Smooth muscle cell (in vitro differentiated cells): ENCODE measurements at regions not wholly inside any gene's neighbourhood (a gene's known extent, or its start where the extent isn't known, plus 50 kb on each side); places are given as distances from the start of the nearest gene placed in this dataset.

Source experiments
- DNase-seq: peaks from one replicate; lab custom pipeline; 2025; ENCODE audit not compliant: unreplicated experiment; lab: John Stamatoyannopoulos, UW
- H2AFZ ChIP-seq: fragments of 200-600 bp; sonication (generic); 2 replicates; pipeline ENCODE4 v1.6.0; 2016; ENCODE audit warnings: antibody characterized with exemption, low read depth, mild to moderate bottlenecking
- H3F3A ChIP-seq: fragments of 200-600 bp; sonication (generic); 2 replicates; pipeline ENCODE4 v1.6.0; 2017; ENCODE audit warnings: antibody characterized with exemption, low read depth
- H3K27ac ChIP-seq: fragments of 200-600 bp; sonication (generic); 2 replicates; pipeline ENCODE4 v1.5.1; 2016; ENCODE audit warnings: low read depth, mild to moderate bottlenecking
- H3K27me3 ChIP-seq: fragments of 200-600 bp; sonication (generic); 2 replicates; pipeline ENCODE4 v1.6.1; 2016; ENCODE audit warnings: low read depth, mild to moderate bottlenecking
- H3K36me3 ChIP-seq: fragments of 200-600 bp; sonication (generic); 2 replicates; pipeline ENCODE4 v1.5.1; 2016; ENCODE audit warnings: low read depth
- H3K4me1 ChIP-seq: fragments of 200-600 bp; sonication (generic); 2 replicates; pipeline ENCODE4 v1.5.1; 2016; ENCODE audit warnings: low read depth
- H3K4me2 ChIP-seq: fragments of 200-600 bp; sonication (generic); 2 replicates; pipeline ENCODE4 v1.6.0; 2016; ENCODE audit warnings: mild to moderate bottlenecking
- H3K4me3 ChIP-seq: fragments of 200-600 bp; sonication (generic); 2 replicates; pipeline ENCODE4 v1.5.1; 2016; ENCODE audit warnings: mild to moderate bottlenecking
- H3K79me2 ChIP-seq: fragments of 200-600 bp; sonication (generic); 2 replicates; pipeline ENCODE4 v1.6.0; 2016; ENCODE audit warnings: low read depth, mild to moderate bottlenecking
- H3K9ac ChIP-seq: fragments of 200-600 bp; sonication (generic); 2 replicates; pipeline ENCODE4 v1.6.0; 2016; ENCODE audit warnings: low read depth
- H3K9me3 ChIP-seq: fragments of 200-600 bp; sonication (generic); replicated peaks from 2 replicates; pipeline ENCODE4 v1.5.1; 2016; ENCODE audit warnings: low read depth
- H4K20me1 ChIP-seq: fragments of 200-600 bp; sonication (generic); 2 replicates; pipeline ENCODE4 v1.6.0; 2016; ENCODE audit warnings: low read depth
- WGBS: methylation state at CpG from one replicate; pipeline ENCODE4 v1.1.7; 2016; ENCODE audit warnings: low lambda C conversion rate; 5-methylcytosine and 5-hydroxymethylcytosine counted together
- TF ChIP-seq, protein P1 (sequence below): fragments of 200-600 bp; sonication (generic); IDR thresholded peaks from 2 replicates; pipeline ENCODE4 v1.5.1; 2017; ENCODE audit warnings: borderline replicate concordance, mild to moderate bottlenecking, antibody characterized with exemption; ENCODE audit not compliant: insufficient read depth, poor library complexity, severe bottlenecking

DNA sequence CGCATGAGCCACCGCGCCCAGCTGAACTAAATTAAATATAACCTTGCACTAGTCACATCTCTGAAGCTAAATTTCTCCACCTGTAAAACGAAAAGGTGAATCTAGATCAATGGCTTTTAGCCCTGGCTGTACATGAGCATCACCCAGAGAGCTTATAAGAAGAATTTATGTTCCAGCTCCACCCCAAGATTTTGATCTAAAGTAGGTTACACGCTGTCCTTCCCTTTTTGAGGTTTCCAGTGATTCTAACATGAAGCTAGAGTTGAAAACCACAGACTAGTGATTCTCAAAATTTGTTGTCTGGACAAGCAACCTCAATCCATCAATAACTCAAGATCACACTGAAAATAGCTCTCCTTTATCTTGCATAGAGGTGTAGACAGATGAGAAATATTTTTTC, 208.8 kb upstream of the CRIM1 start:
- Histone ChIP-seq H3K4me3 (no peak overlapping the region), H3F3A (no peaks in the 10 kb centered on the region), H3K27me3 (no peaks in the 10 kb centered on the region), H3K9ac (no peak overlapping the region), H3K4me2 (no peak overlapping the region), H2AFZ (no peak overlapping the region), H3K27ac (no peak overlapping the region), H4K20me1 (no peaks in the 10 kb centered on the region), H3K4me1 (no peaks in the 10 kb centered on the region), H3K79me2 (no peaks in the 10 kb centered on the region), H3K9me3 (no peaks in the 10 kb centered on the region), H3K36me3 (no peaks in the 10 kb centered on the region)
- DNase-seq = no peak
- TF ChIP-seq, protein P1, sequence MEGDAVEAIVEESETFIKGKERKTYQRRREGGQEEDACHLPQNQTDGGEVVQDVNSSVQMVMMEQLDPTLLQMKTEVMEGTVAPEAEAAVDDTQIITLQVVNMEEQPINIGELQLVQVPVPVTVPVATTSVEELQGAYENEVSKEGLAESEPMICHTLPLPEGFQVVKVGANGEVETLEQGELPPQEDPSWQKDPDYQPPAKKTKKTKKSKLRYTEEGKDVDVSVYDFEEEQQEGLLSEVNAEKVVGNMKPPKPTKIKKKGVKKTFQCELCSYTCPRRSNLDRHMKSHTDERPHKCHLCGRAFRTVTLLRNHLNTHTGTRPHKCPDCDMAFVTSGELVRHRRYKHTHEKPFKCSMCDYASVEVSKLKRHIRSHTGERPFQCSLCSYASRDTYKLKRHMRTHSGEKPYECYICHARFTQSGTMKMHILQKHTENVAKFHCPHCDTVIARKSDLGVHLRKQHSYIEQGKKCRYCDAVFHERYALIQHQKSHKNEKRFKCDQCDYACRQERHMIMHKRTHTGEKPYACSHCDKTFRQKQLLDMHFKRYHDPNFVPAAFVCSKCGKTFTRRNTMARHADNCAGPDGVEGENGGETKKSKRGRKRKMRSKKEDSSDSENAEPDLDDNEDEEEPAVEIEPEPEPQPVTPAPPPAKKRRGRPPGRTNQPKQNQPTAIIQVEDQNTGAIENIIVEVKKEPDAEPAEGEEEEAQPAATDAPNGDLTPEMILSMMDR = no peak
- WGBS = 92% methylated on average over 5 of the region's 5 CpGs

DNA sequence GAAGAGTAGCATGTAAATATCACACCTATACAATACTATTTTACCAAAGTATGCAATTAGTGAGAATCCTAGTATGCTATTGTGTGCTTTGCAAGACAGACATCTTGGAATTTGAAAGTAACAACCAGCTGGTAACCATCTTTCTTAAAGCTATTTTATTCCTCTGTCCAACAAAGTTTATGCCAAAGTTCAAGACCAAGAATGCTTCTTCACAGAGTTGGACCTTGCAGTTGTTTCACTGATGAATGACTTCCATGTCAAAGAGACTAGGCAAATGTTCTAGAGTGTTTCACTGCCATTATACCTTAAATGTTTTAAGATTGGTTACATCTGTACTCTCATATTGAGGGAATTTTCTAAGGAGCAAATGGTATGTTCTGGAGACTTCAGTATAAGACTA, 215.2 kb upstream of the CRIM1 start:
- H3K9me3 ChIP-seq = no peaks in the 10 kb centered on the region
- no peak overlapping the region for H3K27ac ChIP-seq
- H3F3A ChIP-seq = no peaks in the 10 kb centered on the region
- no peaks in the 10 kb centered on the region for H3K79me2 ChIP-seq
- DNase-seq = no peak
- TF ChIP-seq, protein P1 = no peak
- H2AFZ ChIP-seq = no peak overlapping the region
- H3K4me3 ChIP-seq = no peak overlapping the region
- H3K4me2 ChIP-seq = no peak overlapping the region
- H3K4me1 ChIP-seq = no peaks in the 10 kb centered on the region
- H3K27me3 ChIP-seq = no peaks in the 10 kb centered on the region
- H3K9ac ChIP-seq = no peak overlapping the region
- no peaks in the 10 kb centered on the region for H3K36me3 ChIP-seq
- H4K20me1 ChIP-seq = no peaks in the 10 kb centered on the region

DNA sequence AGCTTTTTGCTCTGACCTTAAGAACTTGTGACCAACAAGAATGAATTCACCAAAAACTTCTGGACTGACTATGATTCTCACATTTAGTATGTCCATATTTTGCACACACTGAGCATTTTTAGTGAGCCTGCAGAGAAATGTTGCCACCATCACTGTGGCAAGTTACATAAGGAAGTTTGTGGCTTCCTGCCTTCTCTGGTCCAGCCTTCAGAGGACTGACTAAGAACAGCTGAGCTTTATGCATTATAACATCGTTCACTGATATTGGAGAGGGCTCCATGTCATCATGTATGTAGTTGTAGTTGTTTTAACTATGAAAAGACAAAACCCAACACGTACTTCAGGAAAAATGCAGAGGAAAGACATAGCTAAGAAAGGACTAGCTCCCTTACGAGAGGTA, 218.0 kb upstream of the CRIM1 start:
- Histone ChIP-seq H3K4me2 (no peak overlapping the region), H3K4me3 (no peak overlapping the region), H3K9ac (no peak overlapping the region), H3K79me2 (no peaks in the 10 kb centered on the region), H3K36me3 (no peaks in the 10 kb centered on the region), H3F3A (no peaks in the 10 kb centered on the region), H3K9me3 (no peaks in the 10 kb centered on the region), H2AFZ (no peak overlapping the region), H4K20me1 (no peaks in the 10 kb centered on the region), H3K27ac (no peak overlapping the region), H3K4me1 (no peaks in the 10 kb centered on the region), H3K27me3 (no peaks in the 10 kb centered on the region)
- WGBS = 87% methylated on average over 3 of the region's 3 CpGs
- no peak for DNase-seq
- TF ChIP-seq, protein P1 = no peak

DNA sequence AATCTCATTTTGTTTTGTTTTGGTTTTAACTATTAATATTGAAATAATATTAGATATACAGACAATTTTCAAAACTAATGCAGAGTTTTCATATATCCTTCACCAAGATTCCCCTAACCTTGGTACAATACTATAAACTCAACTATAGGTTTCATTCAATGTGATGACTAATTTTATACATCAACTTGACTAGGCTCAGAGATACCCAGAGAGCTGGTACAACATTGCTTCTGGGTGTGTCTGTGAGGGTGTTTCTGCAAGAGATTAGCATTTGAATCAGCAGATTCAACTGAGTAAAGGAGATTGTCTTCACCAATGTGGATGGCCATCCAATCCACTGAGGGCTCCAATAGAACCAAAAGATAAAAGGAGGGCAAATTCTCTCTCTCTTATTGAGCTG, 221.3 kb upstream of the CRIM1 start:
- H3K9me3 ChIP-seq = no peaks in the 10 kb centered on the region
- H3K79me2 ChIP-seq = no peaks in the 10 kb centered on the region
- no peaks in the 10 kb centered on the region for H3K4me1 ChIP-seq
- DNase-seq = no peak
- no peak overlapping the region for H3K27ac ChIP-seq
- TF ChIP-seq, protein P1 = no peak
- H3F3A ChIP-seq = no peaks in the 10 kb centered on the region
- H3K27me3 ChIP-seq = no peaks in the 10 kb centered on the region
- H3K4me3 ChIP-seq = no peak overlapping the region
- H3K4me2 ChIP-seq = no peak overlapping the region
- H2AFZ ChIP-seq = no peak overlapping the region
- H3K36me3 ChIP-seq = no peaks in the 10 kb centered on the region
- H4K20me1 ChIP-seq = no peaks in the 10 kb centered on the region
- no peak overlapping the region for H3K9ac ChIP-seq
